ENCODE measurements at regions not wholly inside any gene's neighbourhood (a gene's known extent, or its start where the extent isn't known, plus 50 kb on each side); places are given as distances from the start of the nearest gene placed in this dataset.
A peak's percentile ranks its signal among the peaks of the same experiment; 100 is the strongest.

DNA sequence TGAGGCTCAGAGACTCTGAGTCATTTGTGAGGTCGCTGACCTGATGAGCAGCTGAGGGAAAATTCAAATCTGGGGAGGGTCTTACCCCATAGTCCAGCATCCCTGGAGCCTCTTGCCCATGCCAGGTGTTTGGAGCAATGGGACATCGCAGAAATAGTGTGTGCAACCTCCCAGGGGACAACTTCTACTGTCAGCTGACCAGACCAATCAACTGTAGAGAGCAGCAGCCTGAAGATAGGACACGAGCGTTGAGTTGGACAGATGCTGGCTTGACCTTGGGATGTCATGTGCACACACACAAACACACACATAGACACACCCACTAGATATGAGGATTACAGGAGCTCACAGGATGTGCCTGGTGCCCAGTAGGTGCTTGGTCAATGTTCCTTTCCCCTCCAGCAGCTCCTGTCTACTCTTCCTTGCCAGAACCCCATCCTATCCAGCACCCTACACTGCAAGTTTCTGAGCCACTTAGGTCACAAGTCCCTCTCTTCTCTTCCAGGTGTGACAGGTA lies 59.1 kb upstream of the MPEG1 start:
- Histone ChIP-seq H3K27me3 (ENCODE audit: control insufficient read depth in 1 of 2, insufficient read depth in 2 of 2, low read length in 2 of 2) (no peaks in the 10 kb centered on the region), H3K4me1 (ENCODE audit: insufficient read depth, low read length) (peaks cover 27% of the 10 kb centered on the region), H3K4me3 (ENCODE audit: low read length) (no peak overlapping the region), H3K36me3 (ENCODE audit: insufficient read depth, low read length) (no peaks in the 10 kb centered on the region), H3K9me3 (ENCODE audit: control insufficient read depth in 1 of 2, insufficient read depth in 1 of 2, low read length in 2 of 2) (no peaks in the 10 kb centered on the region), H3K27ac (ENCODE audit: low read depth in 1 of 2, low read length in 2 of 2) (no peak overlapping the region)
- TF ChIP-seq, protein P1, sequence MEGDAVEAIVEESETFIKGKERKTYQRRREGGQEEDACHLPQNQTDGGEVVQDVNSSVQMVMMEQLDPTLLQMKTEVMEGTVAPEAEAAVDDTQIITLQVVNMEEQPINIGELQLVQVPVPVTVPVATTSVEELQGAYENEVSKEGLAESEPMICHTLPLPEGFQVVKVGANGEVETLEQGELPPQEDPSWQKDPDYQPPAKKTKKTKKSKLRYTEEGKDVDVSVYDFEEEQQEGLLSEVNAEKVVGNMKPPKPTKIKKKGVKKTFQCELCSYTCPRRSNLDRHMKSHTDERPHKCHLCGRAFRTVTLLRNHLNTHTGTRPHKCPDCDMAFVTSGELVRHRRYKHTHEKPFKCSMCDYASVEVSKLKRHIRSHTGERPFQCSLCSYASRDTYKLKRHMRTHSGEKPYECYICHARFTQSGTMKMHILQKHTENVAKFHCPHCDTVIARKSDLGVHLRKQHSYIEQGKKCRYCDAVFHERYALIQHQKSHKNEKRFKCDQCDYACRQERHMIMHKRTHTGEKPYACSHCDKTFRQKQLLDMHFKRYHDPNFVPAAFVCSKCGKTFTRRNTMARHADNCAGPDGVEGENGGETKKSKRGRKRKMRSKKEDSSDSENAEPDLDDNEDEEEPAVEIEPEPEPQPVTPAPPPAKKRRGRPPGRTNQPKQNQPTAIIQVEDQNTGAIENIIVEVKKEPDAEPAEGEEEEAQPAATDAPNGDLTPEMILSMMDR (IDR thresholded peaks at IDR 0.05), result no peak
- Mint-ChIP-seq H3K27me3 (no peaks in the 10 kb centered on the region), H3K4me3 (no peak overlapping the region), H3K27ac (peak overlapping the region; percentile 43), H3K9me3 (no peaks in the 10 kb centered on the region), H3K36me3 (ENCODE audit: low read depth) (no peaks in the 10 kb centered on the region), H3K4me1 (ENCODE audit: low read depth) (peaks cover 43% of the 10 kb centered on the region)
- ATAC-seq (ENCODE audit: poor library complexity), result no peak
- ChIA-PET CTCF (no interaction called here), POLR2A (interaction anchor here (0.6 kb wide), 1 partner anchor 99 kb away, joined by 3 read pairs; no protein-coding TSS in a partner anchor)
- intact Hi-C loops (cut with DNase I, micrococcal nuclease), result no loop called here
- no peak for DNase-seq

GRCh38 chr11:59271247-59271755 lies 58.6 kb upstream of the MPEG1 start:
- Histone ChIP-seq H3K4me3 (ENCODE audit: low read length) (no peak overlapping the region), H3K27ac (ENCODE audit: low read depth in 1 of 2, low read length in 2 of 2) (no peak overlapping the region), H3K27me3 (ENCODE audit: control insufficient read depth in 1 of 2, insufficient read depth in 2 of 2, low read length in 2 of 2) (no peaks in the 10 kb centered on the region), H3K9me3 (ENCODE audit: control insufficient read depth in 1 of 2, insufficient read depth in 1 of 2, low read length in 2 of 2) (no peaks in the 10 kb centered on the region), H3K4me1 (ENCODE audit: insufficient read depth, low read length) (peaks cover 27% of the 10 kb centered on the region), H3K36me3 (ENCODE audit: insufficient read depth, low read length) (no peaks in the 10 kb centered on the region)
- Mint-ChIP-seq H3K27ac (peak overlapping the region; percentile 43), H3K4me3 (no peak overlapping the region), H3K4me1 (ENCODE audit: low read depth) (peaks cover 43% of the 10 kb centered on the region), H3K36me3 (ENCODE audit: low read depth) (no peaks in the 10 kb centered on the region), H3K9me3 (no peaks in the 10 kb centered on the region), H3K27me3 (no peaks in the 10 kb centered on the region)
- CTCF ChIA-PET, result no interaction called here
- intact Hi-C loops (cut with DNase I, micrococcal nuclease), result no loop called here
- POLR2A ChIA-PET, result no interaction called here
- TF ChIP-seq, protein P1 (IDR thresholded peaks at IDR 0.05), result no peak
- DNase-seq, result no peak
- no peak for ATAC-seq (ENCODE audit: poor library complexity)

- peaks cover 19% of the 10 kb centered on the region for H3K4me1 ChIP-seq (ENCODE audit: insufficient read depth, low read length)
- no peak overlapping the region for H3K27ac ChIP-seq (ENCODE audit: low read depth in 1 of 2, low read length in 2 of 2)
- DNase-seq (no peak), ATAC-seq (ENCODE audit: poor library complexity) (no peak)
- CTCF ChIA-PET, result no interaction called here
- H3K27ac Mint-ChIP-seq, result no peak overlapping the region
- POLR2A ChIA-PET, result no interaction called here
- H3K9me3 ChIP-seq (ENCODE audit: control insufficient read depth in 1 of 2, insufficient read depth in 1 of 2, low read length in 2 of 2), result no peaks in the 10 kb centered on the region
- H3K9me3 Mint-ChIP-seq, result no peaks in the 10 kb centered on the region
- TF ChIP-seq, protein P1 (IDR thresholded peaks at IDR 0.05), result no peak
- no peak overlapping the region for H3K4me3 ChIP-seq (ENCODE audit: low read length)
- intact Hi-C loops (cut with DNase I, micrococcal nuclease), result loop anchor here in 1 of 2 experiments (10.0 kb wide), 1 partner anchor 417 kb away; no protein-coding TSS in a partner anchor
- peaks cover 27% of the 10 kb centered on the region for H3K4me1 Mint-ChIP-seq (ENCODE audit: low read depth)
- H3K36me3 ChIP-seq (ENCODE audit: insufficient read depth, low read length), result no peaks in the 10 kb centered on the region
- no peaks in the 10 kb centered on the region for H3K27me3 ChIP-seq (ENCODE audit: control insufficient read depth in 1 of 2, insufficient read depth in 2 of 2, low read length in 2 of 2)
- H3K36me3 Mint-ChIP-seq (ENCODE audit: low read depth), result no peaks in the 10 kb centered on the region
- H3K27me3 Mint-ChIP-seq, result no peaks in the 10 kb centered on the region
- no peak overlapping the region for H3K4me3 Mint-ChIP-seq
These were observed 55.2 kb upstream of the MPEG1 start for GRCh38 chr11:59267736-59268475.
